Activated naive CD8-positive, alpha-beta T cell treated with anti-CD3 and anti-CD28 coated beads, Interleukin-2, amount 10 ng/mL, durations not matched to agents 7 days and 5 days (primary cell): ENCODE measurements at regions not wholly inside any gene's neighbourhood (a gene's known extent, or its start where the extent isn't known, plus 50 kb on each side); places are given as distances from the start of the nearest gene placed in this dataset.

Experiments
- ATAC-seq: fragments of 150-1000 bp; cut with Tn5 transposase; one replicate; pipeline ENCODE4 v1.10.0; 2021; ENCODE audit warnings: low read depth, moderate library complexity
- POLR2A ChIA-PET: fragments of 350-600 bp; sonication (Branson Sonifier 250); formaldehyde crosslinking; loops from one replicate; lab custom pipeline; 2021; ENCODE audit warnings: antibody characterized with exemption; lab: Charles Lee
- DNase-seq: peaks from one replicate; pipeline ENCODE4 v3.0.0; 2021
- H3K27ac Mint-ChIP-seq: one replicate; pipeline ENCODE4 v1.8.0; 2022; ENCODE audit warnings: mild to moderate bottlenecking, mixed read lengths
- H3K27me3 Mint-ChIP-seq: one replicate; pipeline ENCODE4 v1.8.0; 2022; ENCODE audit warnings: mild to moderate bottlenecking, moderate library complexity, mixed read lengths
- H3K36me3 Mint-ChIP-seq: one replicate; pipeline ENCODE4 v1.8.0; 2021; ENCODE audit warnings: mild to moderate bottlenecking, mixed read lengths
- H3K4me1 Mint-ChIP-seq: one replicate; pipeline ENCODE4 v1.8.0; 2021; ENCODE audit warnings: mixed read lengths
- H3K4me3 Mint-ChIP-seq: one replicate; pipeline ENCODE4 v1.8.0; 2022; ENCODE audit warnings: mild to moderate bottlenecking, moderate library complexity, mixed read lengths
- H3K9me3 Mint-ChIP-seq: one replicate; pipeline ENCODE4 v1.8.0; 2021; ENCODE audit warnings: mixed read lengths

- no peak overlapping the region for H3K4me3 Mint-ChIP-seq
- DNase-seq (no peak), ATAC-seq (no peak)
- no peak overlapping the region for H3K27ac Mint-ChIP-seq
- H3K27me3 Mint-ChIP-seq: no peaks in the 10 kb centered on the region
- H3K4me1 Mint-ChIP-seq: no peaks in the 10 kb centered on the region
- H3K9me3 Mint-ChIP-seq: no peaks in the 10 kb centered on the region
- no peaks in the 10 kb centered on the region for H3K36me3 Mint-ChIP-seq
- POLR2A ChIA-PET: no interaction called here
Measured at GRCh38 chr2:103982691-103983090, 871.2 kb upstream of the POU3F3 start.

- H3K27me3 Mint-ChIP-seq: no peaks in the 10 kb centered on the region
- no peaks in the 10 kb centered on the region for H3K4me1 Mint-ChIP-seq
- no peak overlapping the region for H3K4me3 Mint-ChIP-seq
- POLR2A ChIA-PET: no interaction called here
- H3K27ac Mint-ChIP-seq: no peak overlapping the region
- DNase-seq: no peak
- H3K36me3 Mint-ChIP-seq: no peaks in the 10 kb centered on the region
- ATAC-seq: no peak
- peaks cover 3% of the 10 kb centered on the region for H3K9me3 Mint-ChIP-seq
Measured at GRCh38 chr2:103986001-103986400, 867.9 kb upstream of the POU3F3 start.

DNA sequence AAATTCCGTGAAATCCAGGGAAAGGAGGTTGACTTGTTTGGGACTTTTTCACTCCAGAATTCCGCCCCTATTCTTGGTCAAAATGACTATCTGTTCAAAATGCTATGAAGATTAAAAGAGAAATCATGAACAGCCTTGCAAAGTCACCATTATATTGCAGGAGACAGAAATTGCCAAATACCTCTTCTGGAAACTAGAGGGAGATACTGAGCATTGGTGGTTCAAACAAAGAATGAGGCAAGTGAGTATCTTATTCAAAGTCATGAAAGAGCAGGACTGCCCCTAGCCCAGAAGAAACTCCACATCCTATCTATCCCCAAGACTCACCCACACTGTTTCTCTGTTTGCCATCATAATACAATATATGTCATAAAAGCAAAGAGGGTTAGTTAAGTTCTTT, 862.3 kb upstream of the POU3F3 start:
- Mint-ChIP-seq H3K27ac (no peak overlapping the region), H3K4me1 (no peaks in the 10 kb centered on the region), H3K36me3 (no peaks in the 10 kb centered on the region), H3K4me3 (no peak overlapping the region), H3K9me3 (peaks cover 6% of the 10 kb centered on the region), H3K27me3 (no peaks in the 10 kb centered on the region)
- no peak for ATAC-seq
- no peak for DNase-seq
- POLR2A ChIA-PET: no interaction called here

DNA sequence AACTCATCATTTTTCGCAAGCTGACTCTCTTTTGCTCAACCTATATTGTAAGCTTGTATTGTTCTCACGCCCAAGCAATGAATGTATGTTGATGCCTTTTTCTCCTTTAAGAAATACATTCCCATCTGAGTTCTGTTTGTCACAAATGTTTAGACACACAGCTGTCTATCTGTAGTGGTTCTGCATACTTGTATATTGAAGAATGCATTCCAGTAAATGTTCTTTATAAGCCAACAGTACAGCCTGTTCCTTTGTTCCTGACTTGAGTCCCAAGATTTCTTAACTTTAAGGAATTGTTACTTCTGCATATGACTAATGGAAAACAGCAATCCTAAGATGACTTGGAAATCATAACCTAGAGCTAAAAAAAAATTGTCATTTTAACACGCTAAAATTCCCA, 849.1 kb upstream of the POU3F3 start:
- DNase-seq: no peak
- no peak for ATAC-seq
- Mint-ChIP-seq H3K27ac (peak overlapping the region; percentile 2), H3K27me3 (no peaks in the 10 kb centered on the region), H3K4me3 (no peak overlapping the region), H3K36me3 (no peaks in the 10 kb centered on the region), H3K4me1 (no peaks in the 10 kb centered on the region), H3K9me3 (peaks cover 3% of the 10 kb centered on the region)
- POLR2A ChIA-PET: no interaction called here

DNA sequence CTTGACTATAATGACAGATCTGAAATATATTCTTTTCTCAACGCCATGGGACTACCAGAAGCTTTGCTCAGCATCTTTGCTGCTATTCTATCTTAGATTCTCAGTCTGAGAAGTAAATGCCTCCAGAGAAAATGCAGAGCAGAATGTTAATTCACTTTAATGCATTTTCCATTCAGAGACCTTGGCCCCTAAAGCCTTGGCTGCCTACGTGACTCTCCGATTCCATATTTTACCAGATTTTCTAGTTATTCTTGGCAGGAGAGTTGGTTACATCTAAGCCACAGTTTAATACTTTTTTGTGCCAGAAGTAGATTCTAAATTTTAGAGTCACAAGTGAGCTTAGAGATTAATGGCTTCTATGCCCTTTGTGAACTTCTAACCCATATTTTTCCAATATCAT, 837.1 kb upstream of the POU3F3 start:
- DNase-seq (no peak), ATAC-seq (no peak)
- POLR2A ChIA-PET: no interaction called here
- Mint-ChIP-seq H3K4me3 (no peak overlapping the region), H3K9me3 (peaks cover 3% of the 10 kb centered on the region), H3K27ac (no peak overlapping the region), H3K36me3 (no peaks in the 10 kb centered on the region), H3K4me1 (no peaks in the 10 kb centered on the region), H3K27me3 (no peaks in the 10 kb centered on the region)

DNA sequence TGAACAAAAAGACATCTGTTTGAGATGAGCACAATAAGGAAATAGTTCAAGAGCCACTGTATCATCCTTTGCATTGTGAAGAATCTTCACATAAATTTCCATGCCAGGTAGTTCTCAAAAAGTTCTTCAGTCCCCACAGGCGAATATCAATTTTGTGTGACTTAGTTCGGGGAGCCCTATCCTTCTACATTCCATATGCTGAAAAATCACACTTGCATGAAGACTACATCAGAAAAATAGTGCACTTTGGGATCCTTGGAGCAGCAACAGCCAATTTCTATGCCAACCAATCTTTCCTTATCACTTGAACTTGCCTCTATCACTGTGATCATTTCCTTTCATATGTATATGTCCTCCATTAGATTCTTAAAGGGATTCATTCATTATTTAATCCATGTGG, 830.6 kb upstream of the POU3F3 start:
- Mint-ChIP-seq H3K4me3 (no peak overlapping the region), H3K4me1 (no peaks in the 10 kb centered on the region), H3K9me3 (peaks cover 2% of the 10 kb centered on the region), H3K36me3 (no peaks in the 10 kb centered on the region), H3K27ac (no peak overlapping the region), H3K27me3 (no peaks in the 10 kb centered on the region)
- ATAC-seq (no peak), DNase-seq (no peak)
- POLR2A ChIA-PET: no interaction called here

GRCh38 chr2:104023765-104024164, 830.1 kb upstream of the POU3F3 start:
- DNase-seq: no peak
- Mint-ChIP-seq H3K4me3 (no peak overlapping the region), H3K4me1 (no peaks in the 10 kb centered on the region), H3K27me3 (no peaks in the 10 kb centered on the region), H3K9me3 (peaks cover 2% of the 10 kb centered on the region), H3K36me3 (no peaks in the 10 kb centered on the region), H3K27ac (no peak overlapping the region)
- ATAC-seq: no peak
- POLR2A ChIA-PET: no interaction called here

- Mint-ChIP-seq H3K9me3 (no peaks in the 10 kb centered on the region), H3K27me3 (peaks cover 2% of the 10 kb centered on the region), H3K4me1 (no peaks in the 10 kb centered on the region), H3K36me3 (no peaks in the 10 kb centered on the region), H3K4me3 (no peak overlapping the region), H3K27ac (no peak overlapping the region)
- POLR2A ChIA-PET: no interaction called here
- ATAC-seq (no peak), DNase-seq (no peak)
Measured at GRCh38 chr2:104025295-104025694, 828.6 kb upstream of the POU3F3 start.

GRCh38 chr2:104026725-104027124, 827.2 kb upstream of the POU3F3 start:
- H3K36me3 Mint-ChIP-seq: no peaks in the 10 kb centered on the region
- no peak for DNase-seq
- POLR2A ChIA-PET: no interaction called here

DNA sequence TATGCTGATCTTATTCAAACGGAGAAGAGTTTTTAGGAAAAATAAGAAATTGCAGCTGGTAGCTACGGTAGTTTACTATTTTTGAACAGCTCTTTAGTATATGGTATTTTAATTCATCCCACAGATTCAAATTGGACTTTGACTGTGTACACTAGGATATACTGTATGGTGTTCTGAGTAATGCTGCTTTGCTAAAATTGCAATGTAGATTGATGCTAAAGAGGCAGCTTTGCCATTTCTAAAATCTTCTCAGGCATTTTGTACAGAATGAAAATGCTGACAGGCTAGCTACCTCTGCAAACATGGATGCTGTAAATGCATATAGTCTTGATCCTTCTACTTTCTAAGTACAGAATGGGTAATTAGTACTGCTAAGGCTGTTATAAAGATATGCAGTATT, 826.6 kb upstream of the POU3F3 start:
- no peak overlapping the region for H3K4me3 Mint-ChIP-seq
- POLR2A ChIA-PET: no interaction called here
- H3K27ac Mint-ChIP-seq: no peak overlapping the region
- no peaks in the 10 kb centered on the region for H3K9me3 Mint-ChIP-seq
- DNase-seq (no peak), ATAC-seq (no peak)
- H3K27me3 Mint-ChIP-seq: peaks cover 2% of the 10 kb centered on the region
- no peaks in the 10 kb centered on the region for H3K4me1 Mint-ChIP-seq
- no peaks in the 10 kb centered on the region for H3K36me3 Mint-ChIP-seq

More at GRCh38 chr2:104026725-104027124, 827.2 kb upstream of the POU3F3 start:
- Mint-ChIP-seq H3K4me3 (no peak overlapping the region), H3K9me3 (no peaks in the 10 kb centered on the region), H3K27ac (no peak overlapping the region), H3K27me3 (peaks cover 2% of the 10 kb centered on the region), H3K4me1 (no peaks in the 10 kb centered on the region)
- no peak for ATAC-seq

DNA sequence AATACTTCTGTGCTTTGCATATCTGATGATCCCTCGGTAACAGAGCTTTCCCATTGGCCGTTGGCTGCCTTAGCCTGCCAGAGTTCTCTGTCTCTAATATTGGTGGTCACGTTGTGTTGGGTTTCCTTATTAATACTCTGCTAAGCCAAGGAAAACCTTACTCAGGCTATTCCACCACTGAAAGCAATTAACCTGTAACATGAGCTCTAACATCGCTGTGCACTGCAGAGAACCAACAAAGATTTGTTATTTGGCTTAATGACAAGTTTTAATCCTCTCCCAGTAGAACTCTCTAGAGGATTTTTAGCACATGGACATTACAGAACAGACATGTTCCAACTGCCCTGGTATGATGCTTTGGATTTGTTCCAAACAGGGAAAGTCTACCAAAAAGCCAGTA, 825.9 kb upstream of the POU3F3 start:
- ATAC-seq (no peak), DNase-seq (no peak)
- Mint-ChIP-seq H3K27me3 (peaks cover 2% of the 10 kb centered on the region), H3K27ac (no peak overlapping the region), H3K4me1 (no peaks in the 10 kb centered on the region), H3K36me3 (no peaks in the 10 kb centered on the region), H3K9me3 (no peaks in the 10 kb centered on the region), H3K4me3 (no peak overlapping the region)
- POLR2A ChIA-PET: no interaction called here

GRCh38 chr2:104033399-104033798, 820.5 kb upstream of the POU3F3 start:
- POLR2A ChIA-PET: no interaction called here
- DNase-seq (no peak), ATAC-seq (no peak)
- H3K4me1 Mint-ChIP-seq: no peaks in the 10 kb centered on the region
- no peak overlapping the region for H3K27ac Mint-ChIP-seq
- H3K4me3 Mint-ChIP-seq: no peak overlapping the region
- H3K27me3 Mint-ChIP-seq: peaks cover 2% of the 10 kb centered on the region
- H3K36me3 Mint-ChIP-seq: no peaks in the 10 kb centered on the region
- H3K9me3 Mint-ChIP-seq: no peaks in the 10 kb centered on the region

DNA sequence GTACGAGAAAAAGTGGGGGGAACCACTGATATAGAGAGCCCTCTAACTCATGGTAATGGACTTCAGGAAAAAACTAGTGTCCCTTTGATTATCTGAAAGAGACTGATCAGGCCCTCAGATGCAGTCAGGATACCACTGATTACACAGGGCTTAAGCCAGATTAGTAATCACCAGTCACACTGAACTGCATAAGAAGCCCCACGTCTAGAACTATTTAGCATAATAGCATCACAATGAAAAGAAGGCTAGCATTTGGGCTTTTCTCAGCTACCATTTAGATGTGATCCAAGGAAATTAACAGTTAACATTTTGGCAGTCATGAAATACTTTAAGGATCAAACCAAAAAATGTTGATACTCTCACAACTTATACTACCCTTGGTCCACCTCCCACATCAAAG, 813.1 kb upstream of the POU3F3 start:
- Mint-ChIP-seq H3K4me1 (no peaks in the 10 kb centered on the region), H3K27me3 (no peaks in the 10 kb centered on the region), H3K27ac (no peak overlapping the region), H3K4me3 (no peak overlapping the region), H3K9me3 (no peaks in the 10 kb centered on the region), H3K36me3 (no peaks in the 10 kb centered on the region)
- DNase-seq (no peak), ATAC-seq (no peak)
- POLR2A ChIA-PET: no interaction called here

- no peak overlapping the region for H3K4me3 Mint-ChIP-seq
- no peaks in the 10 kb centered on the region for H3K36me3 Mint-ChIP-seq
- H3K27me3 Mint-ChIP-seq: no peaks in the 10 kb centered on the region
- no peaks in the 10 kb centered on the region for H3K9me3 Mint-ChIP-seq
- H3K4me1 Mint-ChIP-seq: no peaks in the 10 kb centered on the region
- no peak overlapping the region for H3K27ac Mint-ChIP-seq
- POLR2A ChIA-PET: no interaction called here
- DNase-seq (no peak), ATAC-seq (no peak)
Measured at GRCh38 chr2:104041351-104041750, 812.6 kb upstream of the POU3F3 start.

- Mint-ChIP-seq H3K27ac (no peak overlapping the region), H3K9me3 (no peaks in the 10 kb centered on the region), H3K4me1 (no peaks in the 10 kb centered on the region), H3K36me3 (no peaks in the 10 kb centered on the region), H3K27me3 (no peaks in the 10 kb centered on the region), H3K4me3 (no peak overlapping the region)
- ATAC-seq (no peak), DNase-seq (no peak)
- POLR2A ChIA-PET: no interaction called here
Measured at GRCh38 chr2:104043864-104044263, 810.1 kb upstream of the POU3F3 start.
